MCF 10A (cell line): ENCODE measurements at regions not wholly inside any gene's neighbourhood (a gene's known extent, or its start where the extent isn't known, plus 50 kb on each side); places are given as distances from the start of the nearest gene placed in this dataset.
A peak's percentile ranks its signal among the peaks of the same experiment; 100 is the strongest.

Experiments
- BruUV-seq: library from RNA; stranded (reverse); fragments of 400-500 nt; replicated peaks from 2 replicates; lab custom pipeline; 2021; lab: Mats Ljungman, UMichigan
- CTCF ChIA-PET: fragments of 300-600 bp; sonication (Branson Sonifier 250); formaldehyde crosslinking; extraction: SDS; loops from one replicate; lab custom pipeline; 2021; ENCODE audit warnings: antibody characterized with exemption, inconsistent platforms; lab: Yijun Ruan, JAX
- POLR2A ChIA-PET: fragments of 300-600, 350-650 bp; sonication (Branson Sonifier 250); formaldehyde crosslinking; extraction: SDS; loops from one replicate; lab custom pipeline; 2020; ENCODE audit warnings: antibody characterized with exemption, inconsistent platforms; lab: Yijun Ruan, JAX
- DNase-seq: peaks from one replicate; pipeline ENCODE4 v3.0.0-alpha.2; 2018; ENCODE audit not compliant: unreplicated experiment
- H3K27ac Mint-ChIP-seq: one replicate; pipeline ENCODE4 v1.8.0; 2022; ENCODE audit warnings: mild to moderate bottlenecking, low read depth, mixed read lengths; ENCODE audit not compliant: unreplicated experiment
- H3K27me3 Mint-ChIP-seq: one replicate; pipeline ENCODE4 v1.8.0; 2022; ENCODE audit warnings: mixed read lengths; ENCODE audit not compliant: insufficient read depth, unreplicated experiment
- H3K36me3 Mint-ChIP-seq: one replicate; pipeline ENCODE4 v1.8.0; 2022; ENCODE audit warnings: mild to moderate bottlenecking, moderate library complexity, mixed read lengths; ENCODE audit not compliant: insufficient read depth, unreplicated experiment
- H3K4me1 Mint-ChIP-seq: one replicate; pipeline ENCODE4 v1.8.0; 2022; ENCODE audit warnings: mixed read lengths; ENCODE audit not compliant: insufficient read depth, unreplicated experiment
- H3K4me3 Mint-ChIP-seq: one replicate; pipeline ENCODE4 v1.8.0; 2022; ENCODE audit warnings: mild to moderate bottlenecking, moderate library complexity, mixed read lengths; ENCODE audit not compliant: unreplicated experiment
- H3K9me3 Mint-ChIP-seq: one replicate; pipeline ENCODE4 v1.8.0; 2022; ENCODE audit warnings: mixed read lengths; ENCODE audit not compliant: unreplicated experiment
- intact Hi-C: fragments of 100-400 bp; cut with micrococcal nuclease; formaldehyde crosslinking; loops from 2 replicates; pipeline ENCODE4 v1.14.1; 2022
- TF ChIP-seq, protein P1 (sequence below): fragments of 200-600 bp; IDR thresholded peaks from one replicate; pipeline ENCODE4 v1.8.0; 2022; ENCODE audit warnings: antibody characterized with exemption, mild to moderate bottlenecking; ENCODE audit not compliant: unreplicated experiment

DNA sequence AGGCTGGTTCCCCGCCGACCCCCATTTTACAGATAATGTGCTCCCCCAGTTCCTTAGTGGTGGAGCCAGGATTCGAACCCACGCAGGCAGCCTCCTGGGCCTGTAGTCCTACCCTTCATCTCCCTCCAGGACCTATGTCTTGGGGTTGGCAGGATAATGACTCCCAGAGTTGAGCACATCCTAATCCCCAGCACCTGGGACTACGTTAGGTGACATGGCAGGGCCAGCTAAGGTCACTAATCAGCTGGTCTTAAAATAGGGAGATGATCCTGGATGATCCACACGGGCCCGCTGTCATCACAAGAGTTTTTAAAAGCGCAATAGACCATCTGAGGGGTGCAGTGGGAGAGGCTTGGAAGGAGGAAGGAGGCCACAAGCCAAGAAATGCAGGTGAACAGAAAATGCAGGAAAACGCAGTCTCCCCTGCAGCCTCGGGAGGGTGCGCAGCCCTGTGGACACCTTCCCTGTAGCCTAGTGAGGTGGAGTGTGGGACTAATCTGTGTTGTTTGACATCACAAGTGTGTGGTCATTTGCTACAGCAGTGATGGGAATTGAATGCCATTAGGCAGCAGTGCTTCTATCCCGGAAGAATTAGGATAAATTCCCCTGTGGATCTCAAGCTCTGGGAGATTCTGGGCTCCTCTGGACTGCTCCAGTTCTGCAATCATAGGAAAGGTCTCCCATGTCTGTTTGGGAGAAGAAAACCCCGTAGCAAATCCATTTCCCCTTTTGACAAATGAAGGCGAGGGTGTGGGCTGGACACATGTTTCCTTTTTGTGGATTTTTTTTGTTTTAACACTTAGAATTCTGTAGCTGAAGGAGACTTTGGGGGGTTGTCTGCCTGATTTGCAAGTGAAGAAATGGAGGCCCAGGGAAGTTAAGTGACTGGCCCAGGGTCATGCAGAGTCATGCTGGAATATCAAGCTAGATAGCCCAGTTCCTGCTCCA, 297.7 kb downstream of the SEC14L1 start:
- BruUV-seq, result no TSS peak
- TF ChIP-seq, protein P1, sequence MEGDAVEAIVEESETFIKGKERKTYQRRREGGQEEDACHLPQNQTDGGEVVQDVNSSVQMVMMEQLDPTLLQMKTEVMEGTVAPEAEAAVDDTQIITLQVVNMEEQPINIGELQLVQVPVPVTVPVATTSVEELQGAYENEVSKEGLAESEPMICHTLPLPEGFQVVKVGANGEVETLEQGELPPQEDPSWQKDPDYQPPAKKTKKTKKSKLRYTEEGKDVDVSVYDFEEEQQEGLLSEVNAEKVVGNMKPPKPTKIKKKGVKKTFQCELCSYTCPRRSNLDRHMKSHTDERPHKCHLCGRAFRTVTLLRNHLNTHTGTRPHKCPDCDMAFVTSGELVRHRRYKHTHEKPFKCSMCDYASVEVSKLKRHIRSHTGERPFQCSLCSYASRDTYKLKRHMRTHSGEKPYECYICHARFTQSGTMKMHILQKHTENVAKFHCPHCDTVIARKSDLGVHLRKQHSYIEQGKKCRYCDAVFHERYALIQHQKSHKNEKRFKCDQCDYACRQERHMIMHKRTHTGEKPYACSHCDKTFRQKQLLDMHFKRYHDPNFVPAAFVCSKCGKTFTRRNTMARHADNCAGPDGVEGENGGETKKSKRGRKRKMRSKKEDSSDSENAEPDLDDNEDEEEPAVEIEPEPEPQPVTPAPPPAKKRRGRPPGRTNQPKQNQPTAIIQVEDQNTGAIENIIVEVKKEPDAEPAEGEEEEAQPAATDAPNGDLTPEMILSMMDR, result no peak

DNA sequence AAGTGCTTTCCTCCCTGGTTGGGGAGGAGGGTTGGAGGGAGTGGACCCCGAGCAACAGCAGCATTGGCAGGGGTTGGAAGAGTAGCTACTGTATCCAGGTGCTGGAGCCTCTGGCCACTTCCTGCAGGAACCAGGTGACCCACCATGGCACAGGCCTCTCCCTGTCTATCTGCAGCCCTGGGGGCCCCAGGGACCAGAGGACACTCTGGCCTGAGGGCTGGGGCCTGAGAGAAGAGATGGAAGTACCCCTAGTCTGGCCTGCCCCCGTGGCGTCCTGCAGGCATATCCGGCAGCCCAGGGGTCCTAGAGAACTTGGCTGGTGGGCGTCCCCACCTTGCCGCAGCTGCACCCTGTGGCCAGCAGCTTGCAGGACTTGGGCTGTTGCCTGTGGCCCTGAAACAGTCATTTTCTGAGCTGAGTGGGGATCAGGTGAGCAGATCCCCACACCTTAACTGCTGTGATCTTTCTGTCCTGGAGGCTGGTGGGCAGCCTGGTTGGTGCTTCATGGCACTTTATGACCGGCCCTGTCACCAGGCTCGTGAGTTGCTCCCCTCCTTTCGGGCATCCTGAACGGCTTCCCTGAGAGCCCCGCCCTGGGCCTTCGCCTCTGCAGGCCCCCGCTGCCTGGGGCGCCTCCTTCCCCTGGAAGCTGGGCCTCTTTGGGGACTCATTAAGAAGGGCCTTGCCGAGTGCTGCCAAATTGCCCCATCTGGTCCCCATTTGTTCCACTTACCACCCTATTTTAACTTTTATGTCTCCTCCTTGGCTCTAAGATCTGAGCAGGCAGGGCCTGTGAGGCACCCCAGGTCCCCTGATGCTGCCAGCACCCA, 298.6 kb downstream of the SEC14L1 start:
- H3K4me1 Mint-ChIP-seq, result peaks cover 16% of the 10 kb centered on the region
- CTCF ChIA-PET, result interaction anchor here (0.5 to 0.7 kb wide), 2 partner anchors 494 to 566 kb away, joined by 3 read pairs; no protein-coding TSS in a partner anchor
- POLR2A ChIA-PET, result no interaction called here

More for the DNA sequence above, 297.7 kb downstream of the SEC14L1 start:
- ChIA-PET CTCF (interaction anchor here (0.7 kb wide), 1 partner anchor 495 kb away, joined by 3 read pairs; no protein-coding TSS in a partner anchor), POLR2A (interaction anchor here (0.6 kb wide), 1 partner anchor 117 kb away, joined by 3 read pairs; no protein-coding TSS in a partner anchor)
- H3K27ac Mint-ChIP-seq, result peak overlapping the region; percentile 46
- peaks cover 8% of the 10 kb centered on the region for H3K4me1 Mint-ChIP-seq
- no peak overlapping the region for H3K4me3 Mint-ChIP-seq
- no peak for DNase-seq
- H3K36me3 Mint-ChIP-seq, result peaks cover 30% of the 10 kb centered on the region
- H3K27me3 Mint-ChIP-seq, result no peaks in the 10 kb centered on the region
- intact Hi-C loops, result no loop called here
- H3K9me3 Mint-ChIP-seq, result no peaks in the 10 kb centered on the region

DNA sequence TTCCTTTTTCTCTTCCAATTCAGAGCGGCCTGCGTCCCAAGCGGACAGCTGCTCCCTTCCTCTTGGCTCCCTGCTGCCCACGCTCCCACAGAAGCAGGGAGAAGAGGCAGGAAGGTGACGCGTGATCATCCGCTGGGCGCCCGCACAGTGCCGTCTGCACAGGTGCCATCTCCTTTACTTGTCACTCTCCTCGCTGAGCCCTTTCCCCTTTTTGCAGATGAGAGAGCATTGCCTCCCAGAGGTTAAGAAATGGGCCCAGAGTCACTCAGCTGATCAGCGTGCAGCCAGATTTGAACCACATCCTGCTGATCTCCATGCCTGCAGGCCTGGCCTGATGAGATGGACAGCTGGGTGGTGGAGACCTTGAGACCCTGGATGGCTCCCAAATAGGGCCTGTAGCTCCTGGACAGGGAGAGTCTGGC, 299.8 kb downstream of the SEC14L1 start:
- ChIA-PET POLR2A (interaction anchor here (1.3 kb wide), 1 partner anchor 14 kb away, joined by 5 read pairs; no protein-coding TSS in a partner anchor), CTCF (interaction anchor here (1.1 kb wide), 1 partner anchor 11 kb away, joined by 7 read pairs; no protein-coding TSS in a partner anchor)
- no peaks in the 10 kb centered on the region for H3K27me3 Mint-ChIP-seq
- BruUV-seq, result no TSS peak
- no peak overlapping the region for H3K4me3 Mint-ChIP-seq
- peaks cover 19% of the 10 kb centered on the region for H3K4me1 Mint-ChIP-seq
- H3K9me3 Mint-ChIP-seq, result no peaks in the 10 kb centered on the region
- DNase-seq, result no peak
- TF ChIP-seq, protein P1, result no peak
- intact Hi-C loops, result no loop called here
- no peak overlapping the region for H3K27ac Mint-ChIP-seq
- peaks cover 42% of the 10 kb centered on the region for H3K36me3 Mint-ChIP-seq

More for the DNA sequence above, 298.6 kb downstream of the SEC14L1 start:
- BruUV-seq, result no TSS peak
- Mint-ChIP-seq H3K27ac (peak overlapping the region; percentile 46), H3K9me3 (no peaks in the 10 kb centered on the region), H3K36me3 (peaks cover 33% of the 10 kb centered on the region), H3K4me3 (no peak overlapping the region), H3K27me3 (no peaks in the 10 kb centered on the region)
- TF ChIP-seq, protein P1, result no peak
- intact Hi-C loops, result no loop called here
- DNase-seq, result no peak
